Common myeloid progenitor, CD34-positive (primary cell): ENCODE measurements at regions not wholly inside any gene's neighbourhood (a gene's known extent, or its start where the extent isn't known, plus 50 kb on each side); places are given as distances from the start of the nearest gene placed in this dataset.

Experiments used
- CTCF ChIA-PET: fragments of 350-600 bp; sonication (Branson Sonifier 250); formaldehyde crosslinking; loops from one replicate; lab custom pipeline; 2021; ENCODE audit warnings: antibody characterized with exemption; lab: Charles Lee
- POLR2A ChIA-PET: fragments of 350-600 bp; sonication (Branson Sonifier 250); formaldehyde crosslinking; loops from one replicate; lab custom pipeline; 2021; ENCODE audit warnings: antibody characterized with exemption; lab: Charles Lee
- DNase-seq, 3 donors: peaks; one replicate each; pipeline versions ENCODE4 v3.0.0 to v3.0.0-alpha.2; 2013
- H3K27ac ChIP-seq, 2 experiments: 1 replicate in 1 of 2; 2 replicates in 1 of 2; pipeline ENCODE4 v1.7.0; 2013; ENCODE audit warnings: inconsistent platforms in 2 of 2, low read length in 2 of 2, mild to moderate bottlenecking in 2 of 2, low read depth in 1 of 2, moderate library complexity in 1 of 2; ENCODE audit not compliant: severe bottlenecking in 2 of 2, insufficient read depth in 1 of 2, poor library complexity in 1 of 2
- H3K27me3 ChIP-seq, 5 experiments: replicated peaks in 2 of 5; 1 replicate in 3 of 5; 2 replicates in 2 of 5; pipeline versions ENCODE4 v1.6.1 to v1.7.0; 2013; ENCODE audit warnings: low read length in 4 of 5, mild to moderate bottlenecking in 2 of 5, moderate library complexity in 2 of 5, inconsistent platforms in 1 of 5; ENCODE audit not compliant: insufficient read depth in 5 of 5, control insufficient read depth in 4 of 5
- H3K36me3 ChIP-seq, 4 experiments: 1 replicate in 2 of 4; 2 replicates in 2 of 4; pipeline versions ENCODE4 v1.6.1 to v1.7.0; 2013; ENCODE audit warnings: low read length in 3 of 4, control low read depth in 1 of 4, mild to moderate bottlenecking in 1 of 4; ENCODE audit not compliant: control insufficient read depth in 4 of 4, insufficient read depth in 4 of 4
- H3K4me1 ChIP-seq, 4 experiments: 1 replicate in 3 of 4; 2 replicates in 1 of 4; pipeline versions ENCODE4 v1.6.1 to v1.7.1; 2013; ENCODE audit warnings: low read length in 3 of 4, mild to moderate bottlenecking in 3 of 4, control low read depth in 1 of 4, inconsistent platforms in 1 of 4, moderate library complexity in 1 of 4; ENCODE audit not compliant: control insufficient read depth in 4 of 4, insufficient read depth in 4 of 4; ENCODE audit errors: control extremely low read depth in 1 of 4
- H3K4me3 ChIP-seq, 7 experiments: 1 replicate in 4 of 7; 2 replicates in 3 of 7; pipeline versions ENCODE4 v1.5.1 to v1.7.0; 2013; ENCODE audit warnings: mild to moderate bottlenecking in 7 of 7, low read length in 6 of 7, moderate library complexity in 6 of 7, inconsistent platforms in 2 of 7, low read depth in 2 of 7, control low read depth in 1 of 7; ENCODE audit not compliant: insufficient read depth in 4 of 7, control insufficient read depth in 1 of 7; ENCODE audit errors: extremely low read depth in 1 of 7
- H3K9me3 ChIP-seq, 5 experiments: 1 replicate in 4 of 5; 2 replicates in 1 of 5; pipeline versions ENCODE4 v1.6.1 to v1.7.1; 2013; ENCODE audit warnings: low read length in 4 of 5, mild to moderate bottlenecking in 2 of 5, inconsistent platforms in 1 of 5, low read depth in 1 of 5, moderate library complexity in 1 of 5; ENCODE audit not compliant: control insufficient read depth in 4 of 5, insufficient read depth in 2 of 5; ENCODE audit errors: control extremely low read depth in 1 of 5
- WGBS: methylation state at CpG from one replicate; pipeline ENCODE4 v1.1.5; 2013; ENCODE audit not compliant: insufficient coverage; 5-methylcytosine and 5-hydroxymethylcytosine counted together

- no peak overlapping the region for H3K4me3 ChIP-seq
- 100% methylated on average over 1 of the region's 3 CpGs for WGBS
- no peak for DNase-seq
- no peaks in the 10 kb centered on the region for H3K27me3 ChIP-seq
- H3K4me1 ChIP-seq = no peaks in the 10 kb centered on the region
- H3K9me3 ChIP-seq = peaks cover 0 to 7% (median 4%) of the 10 kb centered on the region in 5 experiments
- H3K36me3 ChIP-seq = no peaks in the 10 kb centered on the region
- CTCF ChIA-PET = no interaction called here
- POLR2A ChIA-PET = no interaction called here
- H3K27ac ChIP-seq = no peak overlapping the region
Observed at GRCh38 chr2:143873886-143874285, 646.0 kb downstream of the ZEB2 start.

GRCh38 chr2:143870696-143871095, 649.2 kb downstream of the ZEB2 start:
- H3K4me3 ChIP-seq = no peak overlapping the region
- POLR2A ChIA-PET = no interaction called here
- H3K27ac ChIP-seq = no peak overlapping the region
- H3K27me3 ChIP-seq = no peaks in the 10 kb centered on the region
- no peak for DNase-seq
- H3K9me3 ChIP-seq = peaks cover 0 to 7% (median 4%) of the 10 kb centered on the region in 5 experiments
- CTCF ChIA-PET = no interaction called here
- no peaks in the 10 kb centered on the region for H3K4me1 ChIP-seq
- no CpG with 5 or more reads among the region's 1 CpG for WGBS
- H3K36me3 ChIP-seq = no peaks in the 10 kb centered on the region

DNA sequence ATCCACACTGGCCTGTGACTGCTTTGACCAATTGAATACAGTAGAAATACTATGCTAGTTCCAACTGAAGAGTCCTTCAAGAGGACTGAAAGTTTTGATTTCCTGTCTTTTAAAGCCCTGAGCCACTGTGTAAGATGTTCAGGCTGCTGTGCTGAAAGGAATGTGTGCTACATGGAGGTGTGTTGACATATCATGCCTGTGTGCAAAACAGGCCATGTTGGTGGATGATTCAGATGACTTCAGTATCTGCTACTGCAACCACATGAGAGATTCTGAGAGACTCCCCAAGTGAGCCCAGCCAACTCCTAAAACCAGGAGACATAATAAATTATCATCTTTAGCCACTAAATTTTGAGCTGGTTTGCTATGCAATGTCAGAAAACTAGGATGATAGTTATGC, 662.9 kb downstream of the ZEB2 start:
- no peak overlapping the region for H3K4me3 ChIP-seq
- no peaks in the 10 kb centered on the region for H3K4me1 ChIP-seq
- H3K36me3 ChIP-seq = no peaks in the 10 kb centered on the region
- no peak for DNase-seq
- no peaks in the 10 kb centered on the region for H3K9me3 ChIP-seq
- ChIA-PET CTCF (no interaction called here), POLR2A (no interaction called here)
- no peak overlapping the region for H3K27ac ChIP-seq
- H3K27me3 ChIP-seq = no peaks in the 10 kb centered on the region

- no peak overlapping the region for H3K27ac ChIP-seq
- ChIA-PET CTCF (no interaction called here), POLR2A (no interaction called here)
- H3K4me1 ChIP-seq = no peaks in the 10 kb centered on the region
- H3K9me3 ChIP-seq = no peaks in the 10 kb centered on the region
- no peaks in the 10 kb centered on the region for H3K36me3 ChIP-seq
- WGBS = 100% methylated on average over 1 of the region's 4 CpGs
- DNase-seq = no peak
- H3K27me3 ChIP-seq = no peaks in the 10 kb centered on the region
- H3K4me3 ChIP-seq = no peak overlapping the region
Observed at GRCh38 chr2:143852759-143853158, 667.2 kb downstream of the ZEB2 start.

DNA sequence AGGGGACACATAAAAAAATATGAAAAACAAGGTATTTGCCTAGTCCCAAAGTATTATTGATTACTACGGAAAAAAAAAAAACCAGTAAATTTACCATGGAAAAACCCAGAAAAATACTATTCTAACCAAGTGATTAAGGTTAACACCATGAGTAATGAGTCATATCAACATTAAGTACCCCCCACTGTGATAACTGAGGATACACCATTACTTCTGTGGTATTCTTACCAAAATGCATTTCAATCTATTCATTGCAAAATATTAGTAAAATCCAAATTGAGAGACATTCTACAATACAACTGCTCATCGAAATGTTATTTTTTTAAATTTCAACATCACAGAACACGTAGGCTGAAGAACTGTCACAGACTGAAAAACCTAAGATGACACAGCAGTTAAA, 669.8 kb downstream of the ZEB2 start:
- no peak for DNase-seq
- Histone ChIP-seq H3K9me3 (no peaks in the 10 kb centered on the region), H3K4me3 (no peak overlapping the region), H3K4me1 (no peaks in the 10 kb centered on the region), H3K36me3 (no peaks in the 10 kb centered on the region), H3K27me3 (no peaks in the 10 kb centered on the region), H3K27ac (no peak overlapping the region)
- CTCF ChIA-PET = no interaction called here
- POLR2A ChIA-PET = no interaction called here
- no CpG with 5 or more reads among the region's 3 CpGs for WGBS

DNA sequence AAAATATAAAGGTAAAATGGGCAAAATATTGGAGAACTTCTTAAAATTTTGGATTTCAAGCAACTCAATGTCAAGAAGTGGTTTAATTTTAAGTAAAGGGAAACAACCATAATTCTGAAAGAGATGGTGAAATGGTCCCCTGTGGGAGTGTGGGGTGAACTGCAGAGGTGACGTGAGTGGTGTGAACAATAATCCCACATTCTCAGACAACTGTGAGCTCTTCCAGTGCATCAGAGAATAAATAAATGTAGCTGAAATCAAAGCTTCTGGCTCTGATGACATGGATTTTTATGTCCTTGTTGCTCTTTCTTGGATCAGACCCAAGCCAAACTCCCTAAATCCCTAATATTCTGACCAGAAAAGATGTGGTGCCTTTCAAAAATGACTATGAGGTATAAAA, 672.7 kb downstream of the ZEB2 start:
- Histone ChIP-seq H3K27ac (no peak overlapping the region), H3K27me3 (no peaks in the 10 kb centered on the region), H3K4me1 (no peaks in the 10 kb centered on the region), H3K9me3 (no peaks in the 10 kb centered on the region), H3K36me3 (no peaks in the 10 kb centered on the region), H3K4me3 (no peak overlapping the region)
- 100% methylated on average over 1 of the region's 1 CpG for WGBS
- CTCF ChIA-PET = interaction anchor here (0.6 kb wide), 1 partner anchor 1084 kb away, joined by 3 read pairs; no protein-coding TSS in a partner anchor
- POLR2A ChIA-PET = no interaction called here
- no peak for DNase-seq

GRCh38 chr2:143844986-143845385, 674.9 kb downstream of the ZEB2 start:
- Histone ChIP-seq H3K9me3 (peaks cover 0 to 3% (median 0%) of the 10 kb centered on the region in 5 experiments), H3K4me3 (no peak overlapping the region), H3K27me3 (no peaks in the 10 kb centered on the region), H3K36me3 (no peaks in the 10 kb centered on the region), H3K27ac (no peak overlapping the region), H3K4me1 (no peaks in the 10 kb centered on the region)
- 96% methylated on average over 3 of the region's 6 CpGs for WGBS
- CTCF ChIA-PET = interaction anchor here (1.8 kb wide), 1 partner anchor 14 kb away, joined by 4 read pairs; no protein-coding TSS in a partner anchor
- no peak for DNase-seq
- POLR2A ChIA-PET = no interaction called here
